Middle frontal gyrus (tissue), 1 donor: ENCODE measurements at regions not wholly inside any gene's neighbourhood (a gene's known extent, or its start where the extent isn't known, plus 50 kb on each side); places are given as distances from the start of the nearest gene placed in this dataset.
A peak's percentile ranks its signal among the peaks of the same experiment; 100 is the strongest.
"Not testable (repeated sequence)": the region's sequence is repeated elsewhere in the genome, so short reads cannot be mapped to it uniquely, and the experiment has no call there.

ENCODE experiments used
- DNase-seq: peaks from one replicate; pipeline ENCODE4 v3.0.0-alpha.2; 2015; ENCODE audit warnings: low spot score; ENCODE audit errors: extremely low spot score

GRCh38 chr2:133624551-133624950, 56.3 kb upstream of the NCKAP5 start:
- no peak for DNase-seq

- no peak for DNase-seq
Observed at GRCh38 chr2:133627741-133628140, 59.5 kb upstream of the NCKAP5 start.

GRCh38 chr2:133633309-133633708, 65.0 kb upstream of the NCKAP5 start:
- no peak for DNase-seq

- DNase-seq: no peak
Observed at GRCh38 chr2:133633881-133634409, 65.7 kb upstream of the NCKAP5 start.

- DNase-seq: no peak
Observed at GRCh38 chr2:133635131-133635530, 66.9 kb upstream of the NCKAP5 start.

- no peak for DNase-seq
Observed at GRCh38 chr2:133636287-133636686, 68.0 kb upstream of the NCKAP5 start.

- no peak for DNase-seq
Observed at GRCh38 chr2:133640103-133640502, 71.8 kb upstream of the NCKAP5 start.

- DNase-seq: no peak
Observed at GRCh38 chr2:133641497-133641896, 73.2 kb upstream of the NCKAP5 start.

- no peak for DNase-seq
Observed at GRCh38 chr2:133641942-133642725, 73.9 kb upstream of the NCKAP5 start.

- peak; percentile 42 for DNase-seq
Observed at GRCh38 chr2:133642791-133643191, 74.5 kb upstream of the NCKAP5 start.

- DNase-seq: no peak
Observed at GRCh38 chr2:133643863-133644262, 75.6 kb upstream of the NCKAP5 start.

- DNase-seq: no peak
Observed at GRCh38 chr2:133644846-133645245, 76.6 kb upstream of the NCKAP5 start.

- DNase-seq: not testable (repeated sequence)
Observed at GRCh38 chr2:133647386-133647785, 79.1 kb upstream of the NCKAP5 start.

- DNase-seq: no peak
Observed at GRCh38 chr2:133651861-133652260, 83.6 kb upstream of the NCKAP5 start.

GRCh38 chr2:133652398-133652797, 84.1 kb upstream of the NCKAP5 start:
- DNase-seq: peak; percentile 32

GRCh38 chr2:133653056-133653455, 84.8 kb upstream of the NCKAP5 start:
- no peak for DNase-seq

GRCh38 chr2:133654949-133655348, 86.7 kb upstream of the NCKAP5 start:
- no peak for DNase-seq

GRCh38 chr2:133655610-133656009, 87.3 kb upstream of the NCKAP5 start:
- DNase-seq: no peak

- DNase-seq: no peak
Observed at GRCh38 chr2:133657591-133657990, 89.3 kb upstream of the NCKAP5 start.

- DNase-seq: no peak
Observed at GRCh38 chr2:133658020-133658903, 90.0 kb upstream of the NCKAP5 start.

- no peak for DNase-seq
Observed at GRCh38 chr2:133660510-133660909, 92.2 kb upstream of the NCKAP5 start.

- DNase-seq: no peak
Observed at GRCh38 chr2:133661392-133661791, 93.1 kb upstream of the NCKAP5 start.
